ENCODE measurements at regions not wholly inside any gene's neighbourhood (a gene's known extent, or its start where the extent isn't known, plus 50 kb on each side); places are given as distances from the start of the nearest gene placed in this dataset.

- ATAC-seq (ENCODE audit: low read depth): no peak
- Histone ChIP-seq H2AK9ac (replicated peaks; ENCODE audit: low read depth, low read length, poor library complexity) (no peak overlapping the region), H2BK20ac (ENCODE audit: low read depth, low read length) (no peak overlapping the region), H2BK15ac (ENCODE audit: low read depth, low read length) (no peak overlapping the region), H3K56ac (ENCODE audit: extremely low read depth, insufficient read depth, low read length) (no peak overlapping the region), H3K18ac (ENCODE audit: low read depth, low read length) (no peak overlapping the region), H4K5ac (ENCODE audit: low read depth, low read length) (no peak overlapping the region), H3K23ac (ENCODE audit: low read depth, low read length) (no peak overlapping the region), H3K4me2 (ENCODE audit: low read depth, low read length) (no peak overlapping the region), H3K4me1 (ENCODE audit: control insufficient read depth, insufficient read depth, low read length) (no peaks in the 10 kb centered on the region), H3K36me3 (ENCODE audit: control insufficient read depth, insufficient read depth, low read length) (no peaks in the 10 kb centered on the region), H3K79me1 (ENCODE audit: low read depth in 1 of 2, low read length in 2 of 2) (no peaks in the 10 kb centered on the region), H3K4me3 (ENCODE audit: insufficient read depth, low read depth, low read length) (no peak overlapping the region), H3K9me1 (ENCODE audit: insufficient read depth, low read length) (no peaks in the 10 kb centered on the region), H4K91ac (ENCODE audit: insufficient read depth, low read depth, low read length) (no peak overlapping the region), H4K8ac (ENCODE audit: low read depth in 2 of 2, low read length in 2 of 2) (no peak overlapping the region), H3K4ac (ENCODE audit: low read depth, low read length) (no peak overlapping the region), H2BK5ac (ENCODE audit: low read depth, low read length, poor library complexity, severe bottlenecking) (no peak overlapping the region), H2AK5ac (ENCODE audit: low read depth, low read length) (no peak overlapping the region), H3K9ac (ENCODE audit: low read depth, low read length) (no peak overlapping the region), H2BK120ac (ENCODE audit: low read depth, low read length) (no peak overlapping the region), H3K27ac (ENCODE audit: insufficient read depth, low read length) (no peak overlapping the region), H2AFZ (replicated peaks; ENCODE audit: low read length, poor library complexity) (no peak overlapping the region), H4K20me1 (ENCODE audit: insufficient read depth, low read length) (no peaks in the 10 kb centered on the region), H3K14ac (replicated peaks; ENCODE audit: low read depth, low read length) (no peak overlapping the region), H3K9me3 (ENCODE audit: control insufficient read depth, insufficient read depth, low read length) (peaks cover 8% of the 10 kb centered on the region), H3K27me3 (ENCODE audit: control insufficient read depth, insufficient read depth, low read length) (no peaks in the 10 kb centered on the region)
- dilution Hi-C loops (cut with HindIII; ENCODE audit: low sequenced_read_pairs, unreplicated experiment) (no loop called here), in situ Hi-C loops (cut with MboI; ENCODE audit: low sequenced_read_pairs) (no loop called here), intact Hi-C loops (cut with micrococcal nuclease) (no loop called here)
- BruUV-seq (replicated peaks): no TSS peak
- DNase-seq: no peak
- ChIA-PET CTCF (no interaction called here), POLR2A (ENCODE audit: unreplicated experiment) (no interaction called here)
- WGBS, 2 experiments (ENCODE audit: extremely low coverage in 2 of 2, insufficient read length in 1 of 2): no CpG with 5 or more reads among the region's 3 CpGs
- TF ChIP-seq POLR2A (IDR thresholded peaks at IDR 0.05; ENCODE audit: low read depth, low read length) (no peak), RCOR1 (IDR thresholded peaks at IDR 0.05; ENCODE audit: insufficient replicate concordance, low read length) (no peak), FOS (IDR thresholded peaks at IDR 0.05; ENCODE audit: low read depth, low read length) (no peak), RFX5 (IDR thresholded peaks at IDR 0.05; ENCODE audit: low read depth, low read length) (no peak), CHD1 (IDR thresholded peaks at IDR 0.05; ENCODE audit: low read depth, low read length) (no peak), ELK1 (IDR thresholded peaks at IDR 0.05; ENCODE audit: borderline replicate concordance, low read depth, low read length) (no peak), MXI1 (IDR thresholded peaks at IDR 0.05; ENCODE audit: borderline replicate concordance, low read depth, low read length) (no peak), MAZ (IDR thresholded peaks at IDR 0.05; ENCODE audit: borderline replicate concordance, low read depth, low read length) (no peak), RAD21 (IDR thresholded peaks at IDR 0.05; ENCODE audit: low read length) (no peak), BHLHE40 (IDR thresholded peaks at IDR 0.05; ENCODE audit: low read depth, low read length) (no peak), NFE2L2 (IDR thresholded peaks at IDR 0.05; ENCODE audit: low read depth, low read length) (no peak), MAFK (IDR thresholded peaks at IDR 0.05; ENCODE audit: low read depth, low read length) (no peak), SMC3 (IDR thresholded peaks at IDR 0.05; ENCODE audit: low read depth, low read length) (no peak), CEBPB (IDR thresholded peaks at IDR 0.05; ENCODE audit: low read depth, low read length) (no peak)
Measured at GRCh38 chr5:63070001-63070400, 491.4 kb downstream of the LRRC70 start.

Measured in IMR-90 (cell line).